ENCODE measurements at regions not wholly inside any gene's neighbourhood (a gene's known extent, or its start where the extent isn't known, plus 50 kb on each side); places are given as distances from the start of the nearest gene placed in this dataset.

DNA sequence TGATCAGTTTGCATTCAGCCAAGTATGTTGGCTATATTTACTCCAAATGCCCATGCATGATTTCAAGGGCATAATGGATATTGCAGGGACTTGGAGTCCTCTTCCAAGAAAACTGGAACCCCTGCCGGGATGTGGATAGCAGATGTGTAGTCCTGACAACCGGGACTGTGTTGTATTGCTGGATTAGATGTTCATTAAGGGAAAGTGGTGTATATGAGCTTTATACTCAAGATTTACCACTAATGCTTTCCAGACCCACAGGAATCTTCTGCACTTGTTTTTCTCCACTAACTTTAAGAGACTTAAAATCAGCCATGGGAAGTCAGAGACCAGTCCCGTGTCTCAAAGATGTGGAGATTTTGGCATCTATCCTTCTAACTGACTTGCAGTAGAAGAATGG, 770.9 kb downstream of the HDGFL1 start:
- no peak for TF ChIP-seq POLR2A (IDR thresholded peaks at IDR 0.05)
- TF ChIP-seq, protein P1, sequence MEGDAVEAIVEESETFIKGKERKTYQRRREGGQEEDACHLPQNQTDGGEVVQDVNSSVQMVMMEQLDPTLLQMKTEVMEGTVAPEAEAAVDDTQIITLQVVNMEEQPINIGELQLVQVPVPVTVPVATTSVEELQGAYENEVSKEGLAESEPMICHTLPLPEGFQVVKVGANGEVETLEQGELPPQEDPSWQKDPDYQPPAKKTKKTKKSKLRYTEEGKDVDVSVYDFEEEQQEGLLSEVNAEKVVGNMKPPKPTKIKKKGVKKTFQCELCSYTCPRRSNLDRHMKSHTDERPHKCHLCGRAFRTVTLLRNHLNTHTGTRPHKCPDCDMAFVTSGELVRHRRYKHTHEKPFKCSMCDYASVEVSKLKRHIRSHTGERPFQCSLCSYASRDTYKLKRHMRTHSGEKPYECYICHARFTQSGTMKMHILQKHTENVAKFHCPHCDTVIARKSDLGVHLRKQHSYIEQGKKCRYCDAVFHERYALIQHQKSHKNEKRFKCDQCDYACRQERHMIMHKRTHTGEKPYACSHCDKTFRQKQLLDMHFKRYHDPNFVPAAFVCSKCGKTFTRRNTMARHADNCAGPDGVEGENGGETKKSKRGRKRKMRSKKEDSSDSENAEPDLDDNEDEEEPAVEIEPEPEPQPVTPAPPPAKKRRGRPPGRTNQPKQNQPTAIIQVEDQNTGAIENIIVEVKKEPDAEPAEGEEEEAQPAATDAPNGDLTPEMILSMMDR (IDR thresholded peaks at IDR 0.05), result no peak

Measured in thyroid gland (tissue), 4 donors.